ENCODE measurements at regions not wholly inside any gene's neighbourhood (a gene's known extent, or its start where the extent isn't known, plus 50 kb on each side); places are given as distances from the start of the nearest gene placed in this dataset.

DNA sequence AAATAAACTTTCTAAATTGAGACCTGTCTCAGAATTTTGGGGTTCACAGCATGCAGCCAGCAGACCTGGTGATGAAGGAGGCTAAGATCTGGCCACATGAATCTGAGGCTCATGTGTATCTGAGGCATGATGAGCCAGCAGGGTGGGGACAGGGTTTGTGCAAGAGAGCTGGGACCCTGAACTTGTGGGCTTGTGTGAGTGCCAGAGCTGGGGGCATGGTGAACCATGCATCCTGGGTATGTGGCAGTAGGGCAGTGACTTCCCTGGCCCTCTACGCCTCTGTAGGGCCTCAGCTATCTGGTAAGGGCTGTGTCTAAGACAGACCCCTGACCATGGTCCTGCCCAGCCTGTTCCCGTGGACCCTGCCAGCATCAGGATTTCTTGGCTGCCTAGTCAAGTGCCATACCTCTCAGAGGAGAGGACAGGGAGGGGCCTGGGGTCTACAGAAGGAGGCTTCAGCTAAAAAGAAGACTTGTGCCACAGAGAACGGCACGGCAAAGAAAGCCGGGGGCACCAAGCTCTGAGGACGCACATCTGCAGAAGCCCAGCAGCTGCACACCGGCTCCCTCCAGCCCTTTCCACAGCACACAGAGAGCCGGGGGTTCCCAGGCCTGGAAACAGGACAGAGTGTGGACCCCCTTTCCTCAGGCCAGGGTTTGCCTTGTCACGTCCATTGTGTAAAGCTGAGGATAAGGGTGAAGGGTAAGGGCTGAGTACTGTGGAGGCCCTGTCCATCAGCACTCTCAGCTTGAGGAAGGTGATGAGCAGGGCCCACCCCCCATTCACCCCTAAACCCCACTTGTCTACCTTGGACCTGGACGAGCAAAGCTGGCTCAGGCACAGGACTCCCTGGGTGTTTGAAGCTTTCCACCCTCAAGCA lies 130.1 kb downstream of the MRPL36 start:
- peak overlapping the region in 1 of 7 donors; percentile 38 for H3K27ac Mint-ChIP-seq
- H3K9me3 Mint-ChIP-seq = peaks cover 0 to 6% (median 0%) of the 10 kb centered on the region in 7 donors
- peaks cover 5% of the 10 kb centered on the region for H3K4me1 Mint-ChIP-seq
- H3K4me3 ChIP-seq (replicated peaks in 1 of 3; ENCODE audit: low read depth in 2 of 3, low read length in 3 of 3) = no peak overlapping the region
- peaks cover 56 to 84% (median 60%) of the 10 kb centered on the region in 3 donors for H3K27me3 Mint-ChIP-seq (ENCODE audit: low read depth in 3 of 3)
- H4K20me1 ChIP-seq (ENCODE audit: insufficient read depth, low read length) = no peaks in the 10 kb centered on the region
- no peaks in the 10 kb centered on the region for H3K9me3 ChIP-seq (replicated peaks in 1 of 2; ENCODE audit: control insufficient read depth in 1 of 2, insufficient read depth in 1 of 2, low read length in 2 of 2)
- H3K27me3 ChIP-seq (ENCODE audit: control insufficient read depth in 2 of 2, insufficient read depth in 2 of 2, low read length in 2 of 2) = peaks cover 8 to 47% of the 10 kb centered on the region in 2 donors
- intact Hi-C loops (cut with micrococcal nuclease) = no loop called here
- H3K36me3 ChIP-seq (replicated peaks in 1 of 2; ENCODE audit: control insufficient read depth in 1 of 2, insufficient read depth in 2 of 2, low read length in 2 of 2) = no peaks in the 10 kb centered on the region
- H3K4me3 Mint-ChIP-seq = peak overlapping the region in 1 of 2 donors; percentile 35
- H2AFZ ChIP-seq (ENCODE audit: insufficient read depth, low read depth, low read length, poor library complexity, severe bottlenecking) = no peak overlapping the region
- H3K4me1 ChIP-seq (ENCODE audit: control insufficient read depth in 1 of 2, insufficient read depth in 2 of 2, low read length in 2 of 2) = no peaks in the 10 kb centered on the region
- TF ChIP-seq CTCF (IDR thresholded peaks at IDR 0.05) = no peak
- DNase-seq = peak in 1 of 3 donors; percentile 2
- H3K27ac ChIP-seq (ENCODE audit: low read depth in 1 of 2, low read length in 2 of 2) = no peak overlapping the region
- no peak overlapping the region for H3K9ac ChIP-seq (ENCODE audit: insufficient read depth, low read length, poor library complexity, severe bottlenecking)
- H3K36me3 Mint-ChIP-seq = no peaks in the 10 kb centered on the region
- 90% methylated on average over 4 of the region's 10 CpGs for WGBS (ENCODE audit: insufficient coverage)
- no peaks in the 10 kb centered on the region for H3K79me2 ChIP-seq (ENCODE audit: insufficient read depth, low read length)
- no peak overlapping the region for H3K4me2 ChIP-seq (replicated peaks; ENCODE audit: extremely low read depth, low read length, poor library complexity, severe bottlenecking)

- peaks cover 0 to 6% (median 0%) of the 10 kb centered on the region in 7 donors for H3K9me3 Mint-ChIP-seq
- Histone ChIP-seq H3K27me3 (ENCODE audit: control insufficient read depth in 2 of 2, insufficient read depth in 2 of 2, low read length in 2 of 2) (peaks cover 8 to 44% of the 10 kb centered on the region in 2 donors), H3K36me3 (replicated peaks in 1 of 2; ENCODE audit: control insufficient read depth in 1 of 2, insufficient read depth in 2 of 2, low read length in 2 of 2) (no peaks in the 10 kb centered on the region), H3K4me2 (replicated peaks; ENCODE audit: extremely low read depth, low read length, poor library complexity, severe bottlenecking) (no peak overlapping the region), H2AFZ (ENCODE audit: insufficient read depth, low read depth, low read length, poor library complexity, severe bottlenecking) (no peak overlapping the region), H3K4me3 (replicated peaks in 1 of 3; ENCODE audit: low read depth in 2 of 3, low read length in 3 of 3) (no peak overlapping the region), H3K9me3 (replicated peaks in 1 of 2; ENCODE audit: control insufficient read depth in 1 of 2, insufficient read depth in 1 of 2, low read length in 2 of 2) (no peaks in the 10 kb centered on the region), H3K4me1 (ENCODE audit: control insufficient read depth in 1 of 2, insufficient read depth in 2 of 2, low read length in 2 of 2) (no peaks in the 10 kb centered on the region), H4K20me1 (ENCODE audit: insufficient read depth, low read length) (no peaks in the 10 kb centered on the region), H3K9ac (ENCODE audit: insufficient read depth, low read length, poor library complexity, severe bottlenecking) (no peak overlapping the region), H3K79me2 (ENCODE audit: insufficient read depth, low read length) (no peaks in the 10 kb centered on the region), H3K27ac (ENCODE audit: low read depth in 1 of 2, low read length in 2 of 2) (no peak overlapping the region)
- H3K27ac Mint-ChIP-seq = no peak overlapping the region
- intact Hi-C loops (cut with micrococcal nuclease) = no loop called here
- no peak for TF ChIP-seq CTCF (IDR thresholded peaks at IDR 0.05)
- WGBS (ENCODE audit: insufficient coverage) = 30% methylated on average over 19 of the region's 23 CpGs
- peaks cover 48 to 75% (median 50%) of the 10 kb centered on the region in 3 donors for H3K27me3 Mint-ChIP-seq (ENCODE audit: low read depth in 3 of 3)
- no peak for DNase-seq
- no peaks in the 10 kb centered on the region for H3K36me3 Mint-ChIP-seq
- peak overlapping the region in 1 of 2 donors; percentile 73 for H3K4me3 Mint-ChIP-seq
- peaks cover 4% of the 10 kb centered on the region for H3K4me1 Mint-ChIP-seq
These were observed 131.4 kb downstream of the MRPL36 start for GRCh38 chr5:1668141-1668721.

Data from CD14-positive monocyte (primary cell).